Astrocyte of the spinal cord (primary cell): ENCODE measurements at regions not wholly inside any gene's neighbourhood (a gene's known extent, or its start where the extent isn't known, plus 50 kb on each side); places are given as distances from the start of the nearest gene placed in this dataset.
A peak's percentile ranks its signal among the peaks of the same experiment; 100 is the strongest.

Experiments
- DNase-seq: peaks from one replicate; pipeline ENCODE4 v3.0.0; 2011; ENCODE audit warnings: low read depth, low spot score
- H3K4me3 ChIP-seq: 2 replicates; pipeline ENCODE4 v1.5.1; 2011; ENCODE audit warnings: low read depth, mild to moderate bottlenecking, low read length, moderate library complexity
- in situ Hi-C: cut with HindIII; loops from 2 replicates; pipeline ENCODE4 v1.10.0; 2017; ENCODE audit warnings: low sequenced_read_pairs
- TF ChIP-seq, protein P1 (sequence below): IDR thresholded peaks from 2 replicates; pipeline ENCODE4 v1.5.1; 2012; ENCODE audit warnings: low read depth, mild to moderate bottlenecking, low read length, inconsistent platforms

DNA sequence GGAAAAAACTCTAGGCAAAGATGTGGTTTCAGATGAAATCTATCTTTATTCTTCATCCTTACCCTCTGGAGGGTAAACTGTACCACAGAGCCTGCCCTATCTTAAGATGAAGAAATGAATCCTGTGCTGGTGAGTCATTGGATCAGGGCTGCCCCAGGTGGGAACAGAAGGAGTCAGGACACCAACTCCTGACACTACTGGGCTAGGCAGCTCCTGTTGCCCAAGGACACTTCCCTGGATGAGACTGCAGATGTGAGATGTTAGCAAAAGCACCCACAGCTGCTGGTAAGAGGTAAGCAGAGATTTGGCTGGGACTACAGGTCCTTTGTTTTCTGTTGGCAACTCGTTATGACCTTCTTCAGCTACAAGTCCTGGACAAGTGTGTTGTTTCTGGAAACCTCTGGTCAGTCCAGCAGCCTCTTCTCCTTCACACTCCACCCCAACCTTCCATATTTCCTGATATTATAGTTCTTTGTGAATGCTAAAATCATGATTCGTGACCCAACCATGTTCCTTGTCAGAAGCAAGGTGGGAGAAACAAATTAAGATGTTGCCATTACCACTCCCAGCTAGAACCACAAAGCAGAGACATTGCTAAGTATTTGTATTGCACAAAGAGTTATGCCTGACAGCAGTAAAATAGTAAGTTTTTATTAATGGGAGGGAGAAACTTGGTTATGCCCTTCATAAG is 104.2 kb upstream of the TGFBR2 start:
- TF ChIP-seq, protein P1, sequence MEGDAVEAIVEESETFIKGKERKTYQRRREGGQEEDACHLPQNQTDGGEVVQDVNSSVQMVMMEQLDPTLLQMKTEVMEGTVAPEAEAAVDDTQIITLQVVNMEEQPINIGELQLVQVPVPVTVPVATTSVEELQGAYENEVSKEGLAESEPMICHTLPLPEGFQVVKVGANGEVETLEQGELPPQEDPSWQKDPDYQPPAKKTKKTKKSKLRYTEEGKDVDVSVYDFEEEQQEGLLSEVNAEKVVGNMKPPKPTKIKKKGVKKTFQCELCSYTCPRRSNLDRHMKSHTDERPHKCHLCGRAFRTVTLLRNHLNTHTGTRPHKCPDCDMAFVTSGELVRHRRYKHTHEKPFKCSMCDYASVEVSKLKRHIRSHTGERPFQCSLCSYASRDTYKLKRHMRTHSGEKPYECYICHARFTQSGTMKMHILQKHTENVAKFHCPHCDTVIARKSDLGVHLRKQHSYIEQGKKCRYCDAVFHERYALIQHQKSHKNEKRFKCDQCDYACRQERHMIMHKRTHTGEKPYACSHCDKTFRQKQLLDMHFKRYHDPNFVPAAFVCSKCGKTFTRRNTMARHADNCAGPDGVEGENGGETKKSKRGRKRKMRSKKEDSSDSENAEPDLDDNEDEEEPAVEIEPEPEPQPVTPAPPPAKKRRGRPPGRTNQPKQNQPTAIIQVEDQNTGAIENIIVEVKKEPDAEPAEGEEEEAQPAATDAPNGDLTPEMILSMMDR, result no peak
- H3K4me3 ChIP-seq, result no peak overlapping the region
- in situ Hi-C loops, result no loop called here
- DNase-seq, result no peak

- no peak overlapping the region for H3K4me3 ChIP-seq
- peak; percentile 49 for DNase-seq
- TF ChIP-seq, protein P1, result no peak
- in situ Hi-C loops, result no loop called here
These were observed 103.7 kb upstream of the TGFBR2 start for GRCh38 chr3:30502742-30503073.

DNA sequence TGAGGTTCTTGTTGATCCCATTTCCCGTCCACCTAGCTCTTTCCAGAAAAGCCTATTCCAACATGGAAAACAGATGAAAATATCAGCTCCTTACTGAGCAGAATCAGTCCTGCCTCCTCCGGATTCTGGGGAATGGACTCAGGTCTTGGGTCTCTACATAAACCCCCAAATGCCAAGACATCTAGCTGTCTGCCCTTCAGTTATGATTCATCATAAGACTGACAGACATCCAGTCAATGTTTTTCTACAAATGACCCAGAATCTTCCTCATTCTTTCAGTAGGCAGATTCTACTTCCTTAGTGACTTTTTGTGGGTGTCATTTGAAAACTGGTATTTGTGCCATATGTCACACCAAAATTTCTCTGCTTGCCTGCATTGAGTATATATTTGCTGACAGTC is 103.0 kb upstream of the TGFBR2 start:
- TF ChIP-seq, protein P1, result no peak
- DNase-seq, result no peak
- H3K4me3 ChIP-seq, result no peak overlapping the region
- in situ Hi-C loops, result no loop called here

DNA sequence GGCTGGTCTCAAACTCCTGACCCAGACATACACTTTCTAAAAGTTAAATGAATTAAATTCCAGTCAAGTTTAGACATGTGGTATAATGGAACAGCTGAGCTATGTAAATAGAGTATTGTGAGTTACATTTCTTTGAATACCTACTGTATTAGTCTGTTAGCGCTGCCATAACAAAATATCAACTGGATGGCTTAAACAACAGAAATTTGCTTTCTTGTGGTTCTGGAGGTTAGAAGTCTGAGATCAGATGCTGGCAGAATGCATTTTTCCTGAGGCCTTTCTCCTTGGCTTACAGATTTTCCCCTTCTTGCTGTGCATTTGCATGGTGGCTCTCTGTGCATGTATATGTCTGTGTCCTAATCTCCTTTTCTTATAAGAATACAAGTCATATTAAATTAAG is 101.5 kb upstream of the TGFBR2 start:
- H3K4me3 ChIP-seq, result no peak overlapping the region
- TF ChIP-seq, protein P1, result no peak
- DNase-seq, result peak; percentile 57
- in situ Hi-C loops, result no loop called here

GRCh38 chr3:30505866-30506520 is 100.4 kb upstream of the TGFBR2 start:
- no peak for DNase-seq
- H3K4me3 ChIP-seq, result no peak overlapping the region
- TF ChIP-seq, protein P1, result no peak
- in situ Hi-C loops, result no loop called here

DNA sequence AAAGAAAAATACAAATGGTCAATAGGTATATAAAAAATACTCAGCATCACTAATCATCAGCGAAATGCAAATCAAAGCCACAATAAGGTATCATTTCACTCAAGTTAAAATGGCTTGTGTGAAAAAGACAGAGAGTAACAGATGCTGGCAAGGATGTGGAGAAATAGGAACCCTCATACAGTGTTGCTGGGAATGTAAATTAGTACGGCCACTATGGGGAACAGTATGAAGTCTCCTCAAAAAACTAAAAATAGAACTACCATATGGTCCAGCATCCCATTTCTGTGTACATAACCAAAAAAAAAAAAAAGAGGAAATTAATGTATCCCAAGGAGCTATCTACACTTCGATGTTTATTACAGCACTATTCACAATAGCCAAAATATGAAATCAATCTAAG is 98.1 kb upstream of the TGFBR2 start:
- no peak overlapping the region for H3K4me3 ChIP-seq
- TF ChIP-seq, protein P1, result no peak
- no peak for DNase-seq
- in situ Hi-C loops, result no loop called here
